GM12872 (cell line): ENCODE measurements at regions not wholly inside any gene's neighbourhood (a gene's known extent, or its start where the extent isn't known, plus 50 kb on each side); places are given as distances from the start of the nearest gene placed in this dataset.

Source experiments
- TF ChIP-seq, protein P1 (sequence below): IDR thresholded peaks from 3 replicates; pipeline ENCODE4 v1.5.1; 2011; ENCODE audit warnings: low read depth, mild to moderate bottlenecking, low read length, moderate library complexity; ENCODE audit not compliant: insufficient read depth

DNA sequence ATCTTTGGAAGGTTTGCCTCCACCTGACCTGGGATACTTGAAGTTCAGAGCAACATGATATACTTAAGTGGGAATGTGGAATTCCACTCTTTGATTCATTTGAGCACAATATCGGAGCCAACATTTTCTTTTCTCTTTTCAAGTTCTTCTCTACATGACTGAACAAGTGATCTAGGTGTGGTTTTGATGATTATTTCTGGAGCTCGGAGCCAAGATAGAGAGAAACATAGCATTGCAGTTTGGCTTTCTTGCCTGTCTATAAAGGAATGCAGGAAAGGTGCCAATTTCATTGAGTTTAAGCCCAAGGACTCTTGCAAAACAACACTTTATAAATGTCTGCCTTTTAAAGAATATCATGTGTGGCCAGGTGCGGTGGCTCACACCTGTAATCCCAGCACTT is 124.2 kb upstream of the FAM83B start:
- TF ChIP-seq, protein P1, sequence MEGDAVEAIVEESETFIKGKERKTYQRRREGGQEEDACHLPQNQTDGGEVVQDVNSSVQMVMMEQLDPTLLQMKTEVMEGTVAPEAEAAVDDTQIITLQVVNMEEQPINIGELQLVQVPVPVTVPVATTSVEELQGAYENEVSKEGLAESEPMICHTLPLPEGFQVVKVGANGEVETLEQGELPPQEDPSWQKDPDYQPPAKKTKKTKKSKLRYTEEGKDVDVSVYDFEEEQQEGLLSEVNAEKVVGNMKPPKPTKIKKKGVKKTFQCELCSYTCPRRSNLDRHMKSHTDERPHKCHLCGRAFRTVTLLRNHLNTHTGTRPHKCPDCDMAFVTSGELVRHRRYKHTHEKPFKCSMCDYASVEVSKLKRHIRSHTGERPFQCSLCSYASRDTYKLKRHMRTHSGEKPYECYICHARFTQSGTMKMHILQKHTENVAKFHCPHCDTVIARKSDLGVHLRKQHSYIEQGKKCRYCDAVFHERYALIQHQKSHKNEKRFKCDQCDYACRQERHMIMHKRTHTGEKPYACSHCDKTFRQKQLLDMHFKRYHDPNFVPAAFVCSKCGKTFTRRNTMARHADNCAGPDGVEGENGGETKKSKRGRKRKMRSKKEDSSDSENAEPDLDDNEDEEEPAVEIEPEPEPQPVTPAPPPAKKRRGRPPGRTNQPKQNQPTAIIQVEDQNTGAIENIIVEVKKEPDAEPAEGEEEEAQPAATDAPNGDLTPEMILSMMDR, result no peak

DNA sequence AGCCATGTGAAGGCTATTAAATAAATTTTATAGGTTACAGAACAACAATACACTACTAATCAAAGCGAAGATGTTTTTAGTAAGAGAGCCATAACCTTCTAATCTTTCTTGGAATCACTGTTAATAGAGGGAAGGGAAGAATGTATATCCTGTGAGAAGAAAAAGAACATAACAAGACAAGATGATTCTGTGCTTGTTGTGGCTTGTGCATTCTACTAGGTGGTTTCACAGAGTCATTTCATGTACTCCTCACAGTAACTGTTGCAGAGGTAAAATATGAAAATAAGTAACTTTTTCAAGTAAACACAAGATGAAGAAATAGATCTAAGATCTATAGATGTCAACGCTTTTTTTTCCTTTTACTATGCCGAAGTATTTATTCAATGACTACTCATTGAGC is 116.9 kb upstream of the FAM83B start:
- TF ChIP-seq, protein P1, result no peak

DNA sequence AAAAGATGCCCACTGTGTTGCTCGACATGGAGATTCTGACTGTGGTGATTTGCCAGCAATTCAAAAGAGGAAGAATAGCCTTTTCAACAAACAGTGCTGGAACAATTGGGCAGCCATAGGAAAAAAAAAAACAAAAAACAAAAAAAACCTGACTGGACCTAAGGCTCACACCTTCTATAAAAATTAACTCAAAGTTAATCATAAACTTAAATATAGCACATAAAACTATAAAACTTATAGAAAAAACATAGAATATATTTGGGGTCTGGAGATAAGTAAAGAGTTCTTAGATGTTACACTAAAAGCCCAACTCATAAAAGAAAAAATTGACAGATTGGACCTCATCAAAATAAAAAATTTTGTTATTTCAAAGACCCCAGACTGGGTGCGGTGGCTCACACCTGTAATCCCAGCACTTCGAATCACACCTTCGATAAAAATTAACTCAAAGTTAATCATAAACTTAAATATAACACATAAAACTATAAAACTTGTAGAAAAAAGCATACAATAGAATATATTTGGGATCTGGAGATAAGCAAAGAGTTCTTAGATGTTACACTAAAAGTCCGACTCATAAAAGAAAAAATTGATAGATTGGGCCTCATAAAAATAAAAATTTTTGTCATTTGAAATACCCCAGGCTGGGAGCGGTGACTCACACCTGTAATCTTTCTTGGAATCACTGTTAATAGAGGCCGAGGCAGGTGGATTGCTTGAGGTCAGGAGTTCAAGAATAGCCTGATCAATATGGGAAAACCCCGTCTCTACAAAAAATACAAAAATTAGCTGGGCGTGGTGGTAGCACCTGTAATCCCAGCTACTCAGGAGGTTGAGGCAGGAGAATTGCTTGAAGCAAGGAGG is 115.6 kb upstream of the FAM83B start:
- TF ChIP-seq, protein P1, result no peak

DNA sequence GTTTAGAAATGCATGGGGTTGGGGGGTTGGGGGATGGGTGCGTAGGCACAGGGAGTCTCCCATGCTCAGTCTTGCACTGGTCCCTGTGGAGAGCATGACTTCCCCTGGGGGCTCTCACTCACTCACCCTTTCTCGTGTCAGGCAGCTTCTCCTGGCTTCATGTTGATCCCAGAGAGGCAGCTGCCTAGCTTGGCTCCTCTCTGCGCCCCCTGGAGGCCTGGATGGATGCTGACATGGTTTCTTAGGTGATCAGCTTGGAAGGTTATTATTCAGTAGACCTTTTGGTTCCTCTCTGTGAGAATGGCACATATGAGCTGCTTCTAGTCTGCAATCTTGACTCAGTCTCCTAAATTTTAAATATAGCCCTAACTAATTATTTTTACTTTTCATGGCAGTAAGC is 109.3 kb upstream of the FAM83B start:
- TF ChIP-seq, protein P1, result peak; percentile 78

DNA sequence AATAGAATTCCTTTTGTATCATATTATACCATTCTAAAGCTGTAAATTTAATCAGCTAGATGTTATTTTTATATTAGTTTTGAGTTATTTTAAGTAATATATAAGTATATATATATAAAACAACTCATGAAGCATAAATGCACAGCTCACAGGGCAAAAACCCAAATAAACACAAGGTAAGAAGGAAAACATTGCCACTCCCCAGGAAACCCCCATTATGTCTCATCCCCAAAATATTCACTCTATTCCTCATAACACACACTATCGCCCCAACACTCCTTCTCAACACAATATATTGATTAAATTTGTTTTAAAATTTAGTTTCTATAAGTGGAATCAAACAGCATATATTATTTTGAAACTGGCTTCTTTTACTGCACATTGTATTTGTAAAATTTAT is 98.6 kb upstream of the FAM83B start:
- TF ChIP-seq, protein P1, result no peak

DNA sequence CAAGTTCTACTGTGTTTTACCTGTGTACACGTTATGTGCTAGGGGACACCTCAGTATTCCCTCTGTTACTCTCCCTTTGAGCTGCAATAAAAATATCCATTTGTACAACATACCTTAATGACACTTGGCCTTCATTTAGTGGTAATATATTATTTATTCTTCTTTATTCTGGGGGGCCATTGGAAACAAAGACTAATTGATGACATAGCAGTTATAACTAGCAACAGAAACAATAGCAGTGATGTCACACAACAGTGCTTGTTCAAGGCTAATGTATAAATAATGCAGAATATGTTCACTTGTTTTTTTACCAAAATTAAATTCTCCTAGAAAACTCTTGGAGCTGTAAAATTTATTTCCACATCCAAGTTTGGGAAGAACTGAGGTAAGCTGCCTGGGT is 92.2 kb upstream of the FAM83B start:
- TF ChIP-seq, protein P1, result no peak

DNA sequence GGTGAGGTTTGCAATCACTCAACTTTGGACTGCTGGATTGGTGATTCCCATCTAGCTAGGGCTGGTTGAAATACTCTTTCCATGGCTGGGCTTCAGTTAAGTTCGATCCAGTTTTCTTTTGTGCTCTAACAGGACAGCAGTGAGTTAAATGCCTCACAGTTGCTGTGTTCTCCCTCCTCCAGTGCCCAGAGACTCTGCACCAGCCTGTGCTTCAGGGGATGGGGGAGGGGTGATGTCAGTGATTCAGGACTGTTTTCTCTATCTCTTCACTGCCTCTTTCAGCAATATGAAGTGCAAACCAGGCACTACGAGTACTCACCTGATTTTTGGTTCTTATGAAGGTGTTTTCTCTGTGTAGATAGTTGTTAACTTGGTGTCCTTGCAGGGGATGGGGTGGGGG is 88.2 kb upstream of the FAM83B start:
- TF ChIP-seq, protein P1, result no peak
